GM12892 (cell line): ENCODE measurements at regions not wholly inside any gene's neighbourhood (a gene's known extent, or its start where the extent isn't known, plus 50 kb on each side); places are given as distances from the start of the nearest gene placed in this dataset.

Experiments
- POLR2A ChIP-seq: IDR thresholded peaks from 2 replicates; pipeline ENCODE4 v1.6.1; 2011; ENCODE audit warnings: low read depth, low read length, control low read depth
- POLR2AphosphoS5 ChIP-seq: IDR thresholded peaks from 2 replicates; pipeline ENCODE4 v1.6.1; 2011; ENCODE audit warnings: low read depth, low read length, control low read depth
- TAF1 ChIP-seq: IDR thresholded peaks from 2 replicates; pipeline ENCODE4 v1.6.1; 2011; ENCODE audit warnings: low read depth, mild to moderate bottlenecking, control low read depth, low read length, borderline replicate concordance

- TF ChIP-seq POLR2A, result no peak
- no peak for TF ChIP-seq POLR2AphosphoS5
- TF ChIP-seq TAF1, result no peak
Observed at GRCh38 chr18:70411876-70412435, 123.1 kb downstream of the SOCS6 start.
